Karpas-422 (cell line): ENCODE measurements at regions not wholly inside any gene's neighbourhood (a gene's known extent, or its start where the extent isn't known, plus 50 kb on each side); places are given as distances from the start of the nearest gene placed in this dataset.

Experiments used
- DNase-seq: peaks from one replicate; pipeline ENCODE4 v3.0.0-alpha.2; 2015
- H2AFZ ChIP-seq: fragments of 200-600 bp; sonication (generic); 2 replicates; pipeline ENCODE4 v1.6.1; 2014; ENCODE audit warnings: antibody characterized with exemption, low read length, mixed read lengths
- H3K27ac ChIP-seq: fragments of 200-600 bp; sonication (generic); 2 replicates; pipeline ENCODE4 v1.5.1; 2014; ENCODE audit warnings: mild to moderate bottlenecking, low read length, moderate library complexity
- H3K27me3 ChIP-seq: fragments of 200-600 bp; sonication (generic); 2 replicates; pipeline ENCODE4 v1.6.1; 2014; ENCODE audit warnings: low read length, mixed read lengths
- H3K36me3 ChIP-seq: fragments of 200-600 bp; sonication (generic); 2 replicates; pipeline ENCODE4 v1.6.1; 2014; ENCODE audit warnings: low read length, mixed read lengths; ENCODE audit not compliant: insufficient read depth
- H3K4me1 ChIP-seq: fragments of 200-600 bp; sonication (generic); 2 replicates; pipeline ENCODE4 v1.6.1; 2014; ENCODE audit warnings: mild to moderate bottlenecking, low read length, mixed read lengths
- H3K4me2 ChIP-seq: fragments of 200-600 bp; sonication (generic); 2 replicates; pipeline ENCODE4 v1.6.1; 2014; ENCODE audit warnings: low read length, low read depth, mild to moderate bottlenecking; ENCODE audit not compliant: poor library complexity, severe bottlenecking
- H3K4me3 ChIP-seq: fragments of 200-600 bp; sonication (generic); 2 replicates; pipeline ENCODE4 v1.5.1; 2014; ENCODE audit warnings: mild to moderate bottlenecking, antibody characterized with exemption, low read length, mixed read lengths
- H3K79me2 ChIP-seq: fragments of 200-600 bp; sonication (generic); 2 replicates; pipeline ENCODE4 v1.6.1; 2014; ENCODE audit warnings: mild to moderate bottlenecking, low read length, mixed read lengths
- H3K9ac ChIP-seq: fragments of 200-600 bp; sonication (generic); 2 replicates; pipeline ENCODE4 v1.6.0; 2014; ENCODE audit warnings: low read length
- H3K9me2 ChIP-seq: fragments of 200-600 bp; sonication (generic), shearing (Covaris generic); replicated peaks from 2 replicates; pipeline ENCODE4 v1.6.0; 2014; ENCODE audit warnings: mild to moderate bottlenecking, low read length, moderate library complexity; ENCODE audit not compliant: insufficient read depth
- H3K9me3 ChIP-seq: fragments of 300-700, 200-600 bp; sonication (generic); 2 replicates; pipeline ENCODE4 v1.6.1; 2014; ENCODE audit warnings: low read length, mixed read lengths
- H4K20me1 ChIP-seq: fragments of 200-600 bp; sonication (generic); 2 replicates; pipeline ENCODE4 v1.6.1; 2014; ENCODE audit warnings: mild to moderate bottlenecking, antibody characterized with exemption, low read length, low read depth; ENCODE audit not compliant: insufficient read depth

GRCh38 chr2:149729586-149729985 lies 142.0 kb upstream of the MMADHC start:
- Histone ChIP-seq H3K4me3 (no peak overlapping the region), H3K4me1 (no peaks in the 10 kb centered on the region), H3K27ac (no peak overlapping the region), H3K79me2 (no peaks in the 10 kb centered on the region), H3K9ac (no peak overlapping the region), H2AFZ (no peak overlapping the region), H3K9me2 (no peaks in the 10 kb centered on the region), H3K4me2 (no peak overlapping the region), H3K36me3 (no peaks in the 10 kb centered on the region), H3K9me3 (no peaks in the 10 kb centered on the region), H4K20me1 (no peaks in the 10 kb centered on the region), H3K27me3 (no peaks in the 10 kb centered on the region)
- DNase-seq = no peak

- no peak for DNase-seq
- Histone ChIP-seq H3K4me3 (no peak overlapping the region), H3K27me3 (no peaks in the 10 kb centered on the region), H4K20me1 (no peaks in the 10 kb centered on the region), H3K36me3 (no peaks in the 10 kb centered on the region), H3K27ac (no peak overlapping the region), H3K9ac (no peak overlapping the region), H3K4me2 (no peak overlapping the region), H2AFZ (no peak overlapping the region), H3K9me3 (no peaks in the 10 kb centered on the region), H3K9me2 (no peaks in the 10 kb centered on the region), H3K79me2 (no peaks in the 10 kb centered on the region), H3K4me1 (no peaks in the 10 kb centered on the region)
These were observed 140.4 kb upstream of the MMADHC start for GRCh38 chr2:149727927-149728326.

- Histone ChIP-seq H3K4me1 (no peaks in the 10 kb centered on the region), H3K27ac (no peak overlapping the region), H3K9me3 (no peaks in the 10 kb centered on the region), H3K4me2 (no peak overlapping the region), H3K9ac (no peak overlapping the region), H3K27me3 (no peaks in the 10 kb centered on the region), H3K36me3 (no peaks in the 10 kb centered on the region), H4K20me1 (no peaks in the 10 kb centered on the region), H2AFZ (no peak overlapping the region), H3K9me2 (no peaks in the 10 kb centered on the region), H3K4me3 (no peak overlapping the region), H3K79me2 (no peaks in the 10 kb centered on the region)
- no peak for DNase-seq
These were observed 137.7 kb upstream of the MMADHC start for GRCh38 chr2:149725234-149725633.

GRCh38 chr2:149724091-149724490 lies 136.5 kb upstream of the MMADHC start:
- Histone ChIP-seq H2AFZ (no peak overlapping the region), H3K9me2 (no peaks in the 10 kb centered on the region), H3K4me2 (no peak overlapping the region), H3K79me2 (no peaks in the 10 kb centered on the region), H3K9me3 (no peaks in the 10 kb centered on the region), H3K4me1 (no peaks in the 10 kb centered on the region), H3K27ac (no peak overlapping the region), H3K36me3 (no peaks in the 10 kb centered on the region), H4K20me1 (no peaks in the 10 kb centered on the region), H3K27me3 (no peaks in the 10 kb centered on the region), H3K9ac (no peak overlapping the region), H3K4me3 (no peak overlapping the region)
- no peak for DNase-seq

GRCh38 chr2:149720615-149721014 lies 133.0 kb upstream of the MMADHC start:
- H3K27ac ChIP-seq = no peak overlapping the region
- no peaks in the 10 kb centered on the region for H3K79me2 ChIP-seq
- H3K27me3 ChIP-seq = no peaks in the 10 kb centered on the region
- H3K9ac ChIP-seq = no peak overlapping the region
- H3K36me3 ChIP-seq = no peaks in the 10 kb centered on the region
- H4K20me1 ChIP-seq = no peaks in the 10 kb centered on the region
- no peaks in the 10 kb centered on the region for H3K9me3 ChIP-seq
- no peaks in the 10 kb centered on the region for H3K4me1 ChIP-seq
- H3K4me3 ChIP-seq = no peak overlapping the region
- no peak for DNase-seq
- H2AFZ ChIP-seq = no peak overlapping the region
- no peak overlapping the region for H3K4me2 ChIP-seq
- H3K9me2 ChIP-seq = no peaks in the 10 kb centered on the region

GRCh38 chr2:149719695-149720094 lies 132.1 kb upstream of the MMADHC start:
- Histone ChIP-seq H3K27me3 (no peaks in the 10 kb centered on the region), H3K9me3 (no peaks in the 10 kb centered on the region), H2AFZ (no peak overlapping the region), H3K36me3 (no peaks in the 10 kb centered on the region), H3K9ac (no peak overlapping the region), H3K4me1 (no peaks in the 10 kb centered on the region), H3K9me2 (no peaks in the 10 kb centered on the region), H3K79me2 (no peaks in the 10 kb centered on the region), H3K4me2 (no peak overlapping the region), H3K27ac (no peak overlapping the region), H3K4me3 (no peak overlapping the region), H4K20me1 (no peaks in the 10 kb centered on the region)
- DNase-seq = no peak

GRCh38 chr2:149716687-149717086 lies 129.1 kb upstream of the MMADHC start:
- Histone ChIP-seq H3K36me3 (no peaks in the 10 kb centered on the region), H3K9ac (no peak overlapping the region), H3K9me3 (no peaks in the 10 kb centered on the region), H3K4me1 (no peaks in the 10 kb centered on the region), H2AFZ (no peak overlapping the region), H3K4me2 (no peak overlapping the region), H3K9me2 (no peaks in the 10 kb centered on the region), H3K79me2 (no peaks in the 10 kb centered on the region), H3K27me3 (no peaks in the 10 kb centered on the region; the same call in 1 of the 2 replicates), H3K27ac (no peak overlapping the region), H3K4me3 (no peak overlapping the region), H4K20me1 (no peaks in the 10 kb centered on the region)
- DNase-seq = no peak

- Histone ChIP-seq H3K79me2 (no peaks in the 10 kb centered on the region), H4K20me1 (no peaks in the 10 kb centered on the region), H3K27me3 (no peaks in the 10 kb centered on the region; the same call in 1 of the 2 replicates), H3K9me3 (no peaks in the 10 kb centered on the region), H3K4me2 (no peak overlapping the region), H3K4me3 (no peak overlapping the region), H3K36me3 (no peaks in the 10 kb centered on the region), H3K9me2 (no peaks in the 10 kb centered on the region), H2AFZ (no peak overlapping the region), H3K4me1 (no peaks in the 10 kb centered on the region), H3K9ac (no peak overlapping the region), H3K27ac (no peak overlapping the region)
- DNase-seq = no peak
These were observed 128.3 kb upstream of the MMADHC start for GRCh38 chr2:149715894-149716293.

- no peaks in the 10 kb centered on the region for H3K9me2 ChIP-seq
- no peak overlapping the region for H3K4me3 ChIP-seq
- H3K9me3 ChIP-seq = no peaks in the 10 kb centered on the region
- no peak overlapping the region for H3K4me2 ChIP-seq
- H3K27ac ChIP-seq = no peak overlapping the region
- H3K9ac ChIP-seq = no peak overlapping the region
- H3K36me3 ChIP-seq = no peaks in the 10 kb centered on the region
- DNase-seq = peak; percentile 51
- no peaks in the 10 kb centered on the region for H3K4me1 ChIP-seq
- H2AFZ ChIP-seq = no peak overlapping the region
- H3K27me3 ChIP-seq = no peaks in the 10 kb centered on the region; the same call in 1 of the 2 replicates
- no peaks in the 10 kb centered on the region for H4K20me1 ChIP-seq
- no peaks in the 10 kb centered on the region for H3K79me2 ChIP-seq
These were observed 127.5 kb upstream of the MMADHC start for GRCh38 chr2:149715005-149715592.
